ENCODE measurements at regions not wholly inside any gene's neighbourhood (a gene's known extent, or its start where the extent isn't known, plus 50 kb on each side); places are given as distances from the start of the nearest gene placed in this dataset.

GRCh38 chr1:83112248-83112885 is 886.6 kb downstream of the TTLL7 start:
- no peak for FAIRE-seq
- Histone ChIP-seq H3K36me3 (no peaks in the 10 kb centered on the region), H3K4me3 (no peak overlapping the region), H3K27me3 (no peaks in the 10 kb centered on the region), H3K9me3 (no peaks in the 10 kb centered on the region), H3K27ac (no peak overlapping the region), H3K4me1 (no peaks in the 10 kb centered on the region)
- no peak for TF ChIP-seq CTCF (IDR thresholded peaks at IDR 0.05)
- 61 to 62% methylated on average over 3 of the region's 3 CpGs for WGBS, 2 donors
- intact Hi-C loops (cut with DNase I), result no loop called here
- DNase-seq, result no peak
- ATAC-seq, result peak in 1 of 4 donors; percentile 21

- intact Hi-C loops (cut with DNase I), result no loop called here
- Histone ChIP-seq H3K36me3 (no peaks in the 10 kb centered on the region), H3K27me3 (no peaks in the 10 kb centered on the region), H3K4me3 (no peak overlapping the region), H3K27ac (no peak overlapping the region), H3K4me1 (no peaks in the 10 kb centered on the region), H3K9me3 (no peaks in the 10 kb centered on the region)
- peak in 2 of 4 donors; percentile 30 to 59 for ATAC-seq
- no peak for TF ChIP-seq CTCF (IDR thresholded peaks at IDR 0.05)
- FAIRE-seq, result no peak
- WGBS, 2 donors, result 62 to 65% methylated on average over 2 of the region's 2 CpGs
- DNase-seq, result no peak
Observed at GRCh38 chr1:83110156-83110555, 888.8 kb downstream of the TTLL7 start.

- H3K4me1 ChIP-seq, result no peaks in the 10 kb centered on the region
- no peaks in the 10 kb centered on the region for H3K27me3 ChIP-seq
- no peaks in the 10 kb centered on the region for H3K9me3 ChIP-seq
- 100% methylated on average over 1 of the region's 1 CpG for WGBS, 2 donors
- no peak overlapping the region for H3K27ac ChIP-seq
- no peaks in the 10 kb centered on the region for H3K36me3 ChIP-seq
- no peak for FAIRE-seq
- no peak overlapping the region for H3K4me3 ChIP-seq
- ATAC-seq, result no peak
- no peak for DNase-seq
- no peak for TF ChIP-seq CTCF (IDR thresholded peaks at IDR 0.05)
- intact Hi-C loops (cut with DNase I), result no loop called here
Observed at GRCh38 chr1:83109692-83110091, 889.2 kb downstream of the TTLL7 start.

GRCh38 chr1:83104558-83104957 is 894.4 kb downstream of the TTLL7 start:
- FAIRE-seq (no peak), ATAC-seq (no peak), DNase-seq (no peak)
- Histone ChIP-seq H3K4me3 (no peak overlapping the region), H3K4me1 (no peaks in the 10 kb centered on the region), H3K9me3 (no peaks in the 10 kb centered on the region), H3K36me3 (no peaks in the 10 kb centered on the region), H3K27me3 (no peaks in the 10 kb centered on the region), H3K27ac (no peak overlapping the region)
- intact Hi-C loops (cut with DNase I), result no loop called here
- TF ChIP-seq CTCF (IDR thresholded peaks at IDR 0.05), result no peak
- WGBS, 2 donors, result 85 to 91% methylated on average over 2 of the region's 2 CpGs

- intact Hi-C loops (cut with DNase I), result no loop called here
- 67 to 68% methylated on average over 2 of the region's 2 CpGs for WGBS, 2 donors
- FAIRE-seq, result no peak
- no peak for TF ChIP-seq CTCF (IDR thresholded peaks at IDR 0.05)
- H3K27ac ChIP-seq, result no peak overlapping the region
- no peak for DNase-seq
- H3K36me3 ChIP-seq, result no peaks in the 10 kb centered on the region
- no peak for ATAC-seq
- no peaks in the 10 kb centered on the region for H3K9me3 ChIP-seq
- no peak overlapping the region for H3K4me3 ChIP-seq
- H3K4me1 ChIP-seq, result no peaks in the 10 kb centered on the region
- H3K27me3 ChIP-seq, result no peaks in the 10 kb centered on the region
Observed at GRCh38 chr1:83103341-83103740, 895.6 kb downstream of the TTLL7 start.

Data from pancreas (tissue), 10 donors.